GM06990 (cell line): ENCODE measurements at regions not wholly inside any gene's neighbourhood (a gene's known extent, or its start where the extent isn't known, plus 50 kb on each side); places are given as distances from the start of the nearest gene placed in this dataset.

Experiments used
- DNase-seq: peaks from one replicate; pipeline ENCODE4 v3.0.0-alpha.2; 2011; ENCODE audit not compliant: insufficient read length; ENCODE audit errors: extremely low read depth
- H3K27me3 ChIP-seq: replicated peaks from 2 replicates; pipeline ENCODE4 v1.6.0; 2011; ENCODE audit warnings: low read length; ENCODE audit not compliant: control insufficient read depth, insufficient read depth
- H3K36me3 ChIP-seq: 2 replicates; pipeline ENCODE4 v1.5.1; 2011; ENCODE audit warnings: low read length; ENCODE audit not compliant: control insufficient read depth, insufficient read depth
- H3K4me3 ChIP-seq: replicated peaks from 2 replicates; pipeline ENCODE4 v1.5.1; 2011; ENCODE audit warnings: low read depth, mild to moderate bottlenecking, control low read depth, low read length
- TF ChIP-seq, protein P1 (sequence below): IDR thresholded peaks from 2 replicates; pipeline ENCODE4 v1.5.1; 2011; ENCODE audit warnings: low read length, control low read depth, mild to moderate bottlenecking, inconsistent platforms; ENCODE audit not compliant: insufficient read depth, poor library complexity, severe bottlenecking

DNA sequence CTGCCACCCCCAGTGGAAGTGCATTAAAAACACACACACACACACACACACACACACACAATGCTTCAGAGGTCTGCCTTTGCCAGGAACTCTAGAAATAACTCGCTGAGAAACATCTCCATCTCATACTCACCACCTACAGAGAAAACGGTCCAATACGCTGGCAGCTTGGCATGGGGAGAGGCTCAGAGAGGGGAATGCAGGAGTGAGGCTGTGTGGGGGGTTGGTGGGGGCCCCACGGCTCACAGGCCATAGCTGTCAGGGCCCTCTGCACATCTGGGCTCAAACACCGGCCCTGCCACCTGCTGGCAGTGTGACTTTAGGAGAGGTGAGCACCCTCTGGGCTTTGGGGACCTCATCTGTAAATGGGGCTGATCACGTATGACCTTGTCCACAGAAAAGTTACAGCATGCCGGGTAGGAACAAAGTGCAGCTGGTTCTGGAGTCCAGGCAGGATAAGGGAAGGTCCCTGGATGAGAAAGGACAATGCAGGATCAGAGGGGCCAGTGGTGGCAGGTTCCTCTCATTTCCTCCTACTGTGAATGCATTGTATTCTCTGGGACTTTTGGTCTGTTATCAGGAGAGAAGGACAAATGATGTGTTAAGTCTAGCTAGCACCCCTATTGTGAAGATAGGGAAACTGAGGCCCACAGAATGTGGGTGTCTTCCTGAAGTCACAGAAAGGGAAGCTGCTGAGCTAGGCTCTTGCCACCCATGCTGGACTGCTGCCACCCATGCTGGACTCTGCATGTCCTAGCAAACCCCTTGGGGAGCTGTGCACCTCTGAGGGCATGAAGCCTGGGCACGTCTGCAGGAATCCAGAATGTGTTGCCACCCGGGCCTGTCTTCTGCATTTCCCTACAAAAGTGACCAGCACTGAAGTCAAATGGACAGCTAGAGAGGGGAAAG, 404.6 kb downstream of the RPS24 start:
- Histone ChIP-seq H3K4me3 (no peak overlapping the region), H3K27me3 (no peaks in the 10 kb centered on the region; the same call in 1 of the 2 replicates), H3K36me3 (no peaks in the 10 kb centered on the region)
- TF ChIP-seq, protein P1, sequence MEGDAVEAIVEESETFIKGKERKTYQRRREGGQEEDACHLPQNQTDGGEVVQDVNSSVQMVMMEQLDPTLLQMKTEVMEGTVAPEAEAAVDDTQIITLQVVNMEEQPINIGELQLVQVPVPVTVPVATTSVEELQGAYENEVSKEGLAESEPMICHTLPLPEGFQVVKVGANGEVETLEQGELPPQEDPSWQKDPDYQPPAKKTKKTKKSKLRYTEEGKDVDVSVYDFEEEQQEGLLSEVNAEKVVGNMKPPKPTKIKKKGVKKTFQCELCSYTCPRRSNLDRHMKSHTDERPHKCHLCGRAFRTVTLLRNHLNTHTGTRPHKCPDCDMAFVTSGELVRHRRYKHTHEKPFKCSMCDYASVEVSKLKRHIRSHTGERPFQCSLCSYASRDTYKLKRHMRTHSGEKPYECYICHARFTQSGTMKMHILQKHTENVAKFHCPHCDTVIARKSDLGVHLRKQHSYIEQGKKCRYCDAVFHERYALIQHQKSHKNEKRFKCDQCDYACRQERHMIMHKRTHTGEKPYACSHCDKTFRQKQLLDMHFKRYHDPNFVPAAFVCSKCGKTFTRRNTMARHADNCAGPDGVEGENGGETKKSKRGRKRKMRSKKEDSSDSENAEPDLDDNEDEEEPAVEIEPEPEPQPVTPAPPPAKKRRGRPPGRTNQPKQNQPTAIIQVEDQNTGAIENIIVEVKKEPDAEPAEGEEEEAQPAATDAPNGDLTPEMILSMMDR, result peak; percentile 27
- DNase-seq, result no peak

DNA sequence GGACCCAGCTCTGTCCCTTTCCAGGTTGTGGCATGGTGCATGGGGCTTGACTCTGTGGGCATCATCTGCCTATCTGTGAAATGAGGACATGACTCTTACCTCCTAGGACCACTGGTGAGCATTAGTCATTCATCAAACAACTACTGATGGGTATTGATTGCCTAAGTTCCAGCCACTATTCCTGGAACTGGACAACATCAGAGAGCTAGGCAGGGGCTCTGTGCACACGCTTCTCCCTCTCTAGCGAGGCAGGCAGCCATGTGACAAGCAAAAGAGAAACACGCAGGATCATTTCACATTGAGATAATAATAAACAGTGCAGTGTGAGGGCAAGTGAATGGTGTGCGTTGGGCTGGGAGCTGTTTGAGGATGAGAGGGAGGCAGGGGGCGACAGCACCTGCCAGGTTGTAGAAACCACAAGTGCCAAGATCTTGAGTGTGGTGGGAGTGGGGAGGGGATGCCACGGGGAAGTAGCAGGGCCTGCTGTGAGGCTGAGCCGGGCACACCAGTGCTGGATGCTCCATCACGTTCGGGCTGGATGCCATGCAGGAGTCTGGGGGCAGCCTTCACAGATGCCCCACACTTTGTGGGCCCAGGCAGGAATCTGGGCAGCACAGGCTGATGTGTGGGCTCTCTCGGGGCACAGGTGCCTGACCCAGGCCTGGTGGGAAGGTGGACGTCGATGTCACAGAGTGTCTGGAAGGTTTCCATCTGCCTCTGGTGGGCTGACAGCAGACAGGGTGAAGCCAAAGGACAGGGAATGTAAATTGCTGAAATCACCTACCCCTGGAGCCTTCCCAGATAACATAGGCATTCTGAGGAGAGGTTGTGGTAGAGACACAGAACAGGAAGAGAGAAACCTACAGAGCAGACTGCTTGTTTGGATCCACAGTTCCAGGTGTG, 405.5 kb downstream of the RPS24 start:
- Histone ChIP-seq H3K36me3 (no peaks in the 10 kb centered on the region), H3K27me3 (no peaks in the 10 kb centered on the region; the same call in 1 of the 2 replicates), H3K4me3 (no peak overlapping the region)
- DNase-seq, result no peak
- TF ChIP-seq, protein P1, result no peak

DNA sequence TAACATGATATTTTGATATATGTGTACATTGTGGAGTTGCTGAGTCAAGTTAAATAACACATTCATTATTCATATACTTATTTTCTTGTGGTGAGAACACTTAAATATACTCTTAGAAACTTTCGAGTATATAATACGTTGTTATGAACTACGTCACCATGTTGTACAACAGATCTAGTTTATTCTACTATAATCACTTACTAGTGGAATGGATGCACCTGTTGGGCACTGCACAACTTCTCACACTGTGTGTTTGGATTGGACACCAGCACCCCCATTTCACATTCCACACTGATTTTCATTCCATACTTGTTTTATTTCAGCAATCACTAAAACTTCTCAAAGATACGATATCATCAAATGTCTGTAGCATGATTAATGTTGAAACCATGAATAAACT, 407.3 kb downstream of the RPS24 start:
- Histone ChIP-seq H3K36me3 (no peaks in the 10 kb centered on the region), H3K27me3 (no peaks in the 10 kb centered on the region; the same call in 1 of the 2 replicates), H3K4me3 (no peak overlapping the region)
- DNase-seq, result no peak
- TF ChIP-seq, protein P1, result no peak

DNA sequence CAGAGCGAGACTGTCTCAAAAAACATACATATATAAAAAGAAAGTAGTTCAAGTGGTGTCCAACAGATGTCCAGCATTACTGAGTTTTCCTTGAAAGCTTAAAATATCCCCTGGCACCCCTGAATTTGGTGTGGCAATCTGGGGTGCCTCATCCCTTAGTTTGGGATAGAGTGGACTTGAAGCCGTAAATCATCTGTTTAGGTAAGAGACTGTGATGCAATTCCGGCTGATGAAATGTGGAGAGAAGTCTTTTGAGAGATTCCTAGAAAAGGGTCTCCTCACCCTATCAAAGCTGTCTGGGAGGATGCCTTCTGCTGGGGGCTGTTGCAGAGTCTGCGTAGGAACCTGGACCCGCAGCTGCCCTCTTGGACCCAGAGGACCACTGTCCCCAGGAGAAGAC, 408.0 kb downstream of the RPS24 start:
- TF ChIP-seq, protein P1, result no peak
- H3K36me3 ChIP-seq, result no peaks in the 10 kb centered on the region
- no peaks in the 10 kb centered on the region for H3K27me3 ChIP-seq
- H3K4me3 ChIP-seq, result no peak overlapping the region
- no peak for DNase-seq

DNA sequence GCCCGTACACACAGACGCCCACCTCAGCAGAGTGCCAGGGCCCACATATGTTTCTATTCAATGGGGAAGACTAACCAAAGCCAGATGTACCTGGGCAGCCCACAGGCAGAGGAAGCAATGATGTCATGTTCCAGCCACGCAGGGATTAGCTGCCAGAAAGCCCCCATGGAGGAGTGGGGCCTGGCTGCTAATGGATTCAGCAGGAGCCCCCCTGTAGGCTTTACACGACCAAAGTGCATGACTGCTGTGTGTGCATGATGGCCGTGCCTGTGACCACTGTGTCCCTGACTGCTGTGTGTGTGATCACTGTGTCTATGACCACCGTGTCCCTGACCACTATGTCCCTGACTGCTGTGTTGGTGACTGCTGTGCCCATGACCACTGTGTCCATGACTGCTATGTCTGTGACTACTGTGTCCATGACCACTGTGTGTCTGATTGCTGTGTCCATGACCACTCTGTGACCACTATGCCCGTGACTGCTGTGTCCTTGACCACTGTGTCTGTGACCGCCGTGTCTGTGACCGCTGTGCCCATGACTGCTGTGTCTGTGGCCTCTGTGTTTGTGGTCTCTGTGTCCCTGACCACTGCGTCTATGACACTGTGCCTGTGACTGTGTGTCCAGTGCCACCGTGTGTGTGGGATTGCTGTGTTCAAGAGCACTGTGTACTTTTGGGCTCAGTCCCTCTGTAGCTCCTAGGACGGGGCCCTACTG, 409.3 kb downstream of the RPS24 start:
- Histone ChIP-seq H3K4me3 (no peak overlapping the region), H3K27me3 (no peaks in the 10 kb centered on the region), H3K36me3 (no peaks in the 10 kb centered on the region)
- TF ChIP-seq, protein P1, result no peak
- DNase-seq, result no peak
